Thymus (tissue), 11 donors: ENCODE measurements at regions not wholly inside any gene's neighbourhood (a gene's known extent, or its start where the extent isn't known, plus 50 kb on each side); places are given as distances from the start of the nearest gene placed in this dataset.

Experiments used
- DNase-seq, 9 donors: peaks; one replicate each; pipeline ENCODE4 v3.0.0-alpha.2; 2013; ENCODE audit warnings: low spot score in 9 of 9, low read depth in 6 of 9, missing footprints in 1 of 9
- H3K27ac ChIP-seq, 2 donors: one replicate each; pipeline ENCODE4 v1.5.1; 2013; ENCODE audit warnings: control low read depth in 1 of 2, low read depth in 1 of 2, low read length in 1 of 2, mild to moderate bottlenecking in 1 of 2, moderate library complexity in 1 of 2
- H3K27me3 ChIP-seq, 2 donors: one replicate each; pipeline ENCODE4 v1.5.1; 2013; ENCODE audit warnings: low read length in 1 of 2; ENCODE audit not compliant: control insufficient read depth in 2 of 2, insufficient read depth in 1 of 2
- H3K36me3 ChIP-seq, 2 donors: one replicate each; pipeline ENCODE4 v1.5.1; 2013; ENCODE audit warnings: low read length in 1 of 2, mild to moderate bottlenecking in 1 of 2, moderate library complexity in 1 of 2; ENCODE audit not compliant: control insufficient read depth in 2 of 2, insufficient read depth in 2 of 2
- H3K4me1 ChIP-seq, 2 donors: one replicate each; pipeline ENCODE4 v1.5.1; 2013; ENCODE audit warnings: low read length in 2 of 2; ENCODE audit not compliant: control insufficient read depth in 2 of 2, insufficient read depth in 2 of 2
- H3K4me3 ChIP-seq, 2 donors: one replicate each; pipeline ENCODE4 v1.5.1; 2013; ENCODE audit warnings: low read length in 2 of 2, control low read depth in 1 of 2, mild to moderate bottlenecking in 1 of 2
- H3K9me3 ChIP-seq, 2 donors: one replicate each; pipeline ENCODE4 v1.5.1; 2013; ENCODE audit warnings: low read length in 1 of 2, mild to moderate bottlenecking in 1 of 2; ENCODE audit not compliant: control insufficient read depth in 2 of 2, insufficient read depth in 1 of 2
- WGBS: extraction: QIAGEN DNeasy Blood & Tissue Kit; methylation state at CpG from one replicate; pipeline ENCODE4 v1.1.7; 2013; 5-methylcytosine and 5-hydroxymethylcytosine counted together
- donor health status: healthy.

GRCh38 chr14:76277586-76278130, 98.3 kb upstream of the ESRRB start:
- H3K9me3 ChIP-seq, result no peaks in the 10 kb centered on the region
- WGBS, result 84% methylated on average over 14 of the region's 14 CpGs

DNA sequence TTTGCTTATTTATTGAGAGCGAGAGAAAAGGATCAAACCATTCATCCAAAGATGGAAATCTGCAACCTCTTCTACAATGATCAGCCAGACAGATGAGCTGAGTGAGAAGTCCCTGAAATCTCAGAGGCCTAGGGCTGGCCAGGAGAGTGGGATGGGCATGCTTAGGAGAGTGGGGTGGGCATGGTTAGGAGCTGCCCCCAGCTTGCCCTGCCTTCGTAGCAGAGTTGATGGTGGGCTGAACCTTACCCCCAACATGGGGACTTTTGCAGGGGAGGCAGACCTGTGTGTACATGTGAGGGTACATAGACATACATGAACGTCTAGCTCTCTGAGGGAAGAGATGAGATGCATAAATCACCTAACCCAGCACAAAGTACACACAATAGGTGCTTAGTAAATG, 95.7 kb upstream of the ESRRB start:
- H3K9me3 ChIP-seq, result no peaks in the 10 kb centered on the region
- no peaks in the 10 kb centered on the region for H3K27me3 ChIP-seq
- H3K36me3 ChIP-seq, result no peaks in the 10 kb centered on the region
- H3K27ac ChIP-seq, result no peak overlapping the region
- H3K4me1 ChIP-seq, result no peaks in the 10 kb centered on the region
- H3K4me3 ChIP-seq, result no peak overlapping the region
- WGBS, result 44% methylated on average over 3 of the region's 3 CpGs
- DNase-seq, result no peak

More at GRCh38 chr14:76277586-76278130, 98.3 kb upstream of the ESRRB start:
- H3K27ac ChIP-seq, result no peak overlapping the region
- H3K4me3 ChIP-seq, result no peak overlapping the region
- no peaks in the 10 kb centered on the region for H3K4me1 ChIP-seq
- H3K36me3 ChIP-seq, result no peaks in the 10 kb centered on the region
- DNase-seq, result no peak
- H3K27me3 ChIP-seq, result no peaks in the 10 kb centered on the region

DNA sequence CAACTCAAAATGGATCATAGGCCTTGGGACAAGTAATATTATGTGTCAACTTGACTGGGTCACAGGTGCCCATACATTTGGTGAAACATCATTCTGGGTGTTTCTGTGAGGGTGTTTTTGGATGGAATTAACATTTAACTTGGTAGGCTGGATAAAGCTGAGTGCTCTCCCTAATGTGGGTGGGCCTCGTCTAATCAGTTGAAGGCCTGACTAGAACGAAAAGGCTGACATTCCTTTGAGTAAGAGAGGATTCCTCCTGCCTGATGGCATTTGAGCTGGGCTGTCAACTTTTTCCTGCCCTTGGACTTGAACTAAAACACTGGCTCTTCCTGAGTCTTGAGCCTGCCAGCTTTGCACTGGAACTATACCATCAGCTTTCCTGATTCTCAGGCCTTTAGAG, 93.4 kb upstream of the ESRRB start:
- Histone ChIP-seq H3K4me1 (no peaks in the 10 kb centered on the region), H3K9me3 (no peaks in the 10 kb centered on the region), H3K36me3 (no peaks in the 10 kb centered on the region), H3K4me3 (no peak overlapping the region), H3K27ac (no peak overlapping the region), H3K27me3 (no peaks in the 10 kb centered on the region)
- WGBS, result 69% methylated on average over 2 of the region's 2 CpGs
- DNase-seq, result no peak

- Histone ChIP-seq H3K36me3 (no peaks in the 10 kb centered on the region), H3K27me3 (no peaks in the 10 kb centered on the region), H3K9me3 (no peaks in the 10 kb centered on the region), H3K4me1 (no peaks in the 10 kb centered on the region), H3K4me3 (no peak overlapping the region), H3K27ac (no peak overlapping the region)
- WGBS, result 92% methylated on average over 1 of the region's 1 CpG
- DNase-seq, result no peak
Observed at GRCh38 chr14:76287063-76287462, 88.9 kb upstream of the ESRRB start.

- DNase-seq, result no peak
- Histone ChIP-seq H3K36me3 (no peaks in the 10 kb centered on the region), H3K27me3 (no peaks in the 10 kb centered on the region), H3K9me3 (no peaks in the 10 kb centered on the region), H3K4me3 (no peak overlapping the region), H3K4me1 (no peaks in the 10 kb centered on the region), H3K27ac (no peak overlapping the region)
- 87% methylated on average over 4 of the region's 4 CpGs for WGBS
Observed at GRCh38 chr14:76289276-76289675, 86.7 kb upstream of the ESRRB start.

- WGBS, result 95% methylated on average over 10 of the region's 10 CpGs
- Histone ChIP-seq H3K9me3 (no peaks in the 10 kb centered on the region), H3K27me3 (no peaks in the 10 kb centered on the region), H3K36me3 (no peaks in the 10 kb centered on the region), H3K27ac (no peak overlapping the region), H3K4me3 (no peak overlapping the region), H3K4me1 (no peaks in the 10 kb centered on the region)
- DNase-seq, result no peak
Observed at GRCh38 chr14:76292561-76292960, 83.4 kb upstream of the ESRRB start.

GRCh38 chr14:76293221-76293620, 82.7 kb upstream of the ESRRB start:
- Histone ChIP-seq H3K27ac (no peak overlapping the region), H3K4me1 (no peaks in the 10 kb centered on the region), H3K27me3 (no peaks in the 10 kb centered on the region), H3K36me3 (no peaks in the 10 kb centered on the region), H3K4me3 (no peak overlapping the region), H3K9me3 (no peaks in the 10 kb centered on the region)
- DNase-seq, result no peak
- WGBS, result 94% methylated on average over 3 of the region's 3 CpGs

- no peaks in the 10 kb centered on the region for H3K4me1 ChIP-seq
- H3K36me3 ChIP-seq, result no peaks in the 10 kb centered on the region
- H3K4me3 ChIP-seq, result no peak overlapping the region
- no peak overlapping the region for H3K27ac ChIP-seq
- no peak for DNase-seq
- no peaks in the 10 kb centered on the region for H3K9me3 ChIP-seq
- 89% methylated on average over 3 of the region's 3 CpGs for WGBS
- no peaks in the 10 kb centered on the region for H3K27me3 ChIP-seq
Observed at GRCh38 chr14:76293923-76294322, 82.0 kb upstream of the ESRRB start.

- Histone ChIP-seq H3K27me3 (no peaks in the 10 kb centered on the region), H3K9me3 (no peaks in the 10 kb centered on the region), H3K27ac (no peak overlapping the region), H3K4me1 (no peaks in the 10 kb centered on the region), H3K36me3 (no peaks in the 10 kb centered on the region), H3K4me3 (no peak overlapping the region)
- DNase-seq, result no peak
- WGBS, result 92% methylated on average over 3 of the region's 3 CpGs
Observed at GRCh38 chr14:76294876-76295275, 81.1 kb upstream of the ESRRB start.

- H3K9me3 ChIP-seq, result no peaks in the 10 kb centered on the region
- WGBS, result 86% methylated on average over 5 of the region's 5 CpGs
- no peak overlapping the region for H3K4me3 ChIP-seq
- no peaks in the 10 kb centered on the region for H3K36me3 ChIP-seq
- no peak overlapping the region for H3K27ac ChIP-seq
- H3K4me1 ChIP-seq, result no peaks in the 10 kb centered on the region
- H3K27me3 ChIP-seq, result no peaks in the 10 kb centered on the region
- no peak for DNase-seq
Observed at GRCh38 chr14:76298896-76299295, 77.0 kb upstream of the ESRRB start.
